HK-2 (cell line): ENCODE measurements at regions not wholly inside any gene's neighbourhood (a gene's known extent, or its start where the extent isn't known, plus 50 kb on each side); places are given as distances from the start of the nearest gene placed in this dataset.
A peak's percentile ranks its signal among the peaks of the same experiment; 100 is the strongest.

Source experiments
- DNase-seq: peaks from one replicate; pipeline ENCODE4 v3.0.0-alpha.2; 2018; ENCODE audit not compliant: unreplicated experiment

GRCh38 chr4:62461961-62462360 is 1261.8 kb downstream of the ADGRL3 start:
- DNase-seq: no peak

GRCh38 chr4:62460329-62460728 is 1260.2 kb downstream of the ADGRL3 start:
- no peak for DNase-seq

DNA sequence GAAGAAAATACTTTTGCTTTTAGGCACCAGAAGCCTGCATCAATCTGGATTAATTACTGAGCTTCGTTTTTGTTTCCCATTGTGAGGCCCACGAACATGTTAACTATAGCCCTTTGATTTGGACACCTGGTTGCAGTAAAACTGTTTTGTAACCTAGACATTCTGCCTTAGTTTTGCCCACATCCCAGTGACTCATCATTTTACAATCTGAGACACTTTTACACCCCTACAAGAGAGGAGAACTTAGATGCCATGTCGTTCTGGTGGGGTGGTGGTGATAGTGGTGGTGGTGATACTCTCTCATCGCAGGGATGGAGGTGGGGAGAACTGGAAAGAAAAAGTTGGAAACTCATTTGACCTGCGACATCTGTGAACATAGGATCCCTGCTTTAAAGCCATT is 1257.2 kb downstream of the ADGRL3 start:
- DNase-seq: no peak

DNA sequence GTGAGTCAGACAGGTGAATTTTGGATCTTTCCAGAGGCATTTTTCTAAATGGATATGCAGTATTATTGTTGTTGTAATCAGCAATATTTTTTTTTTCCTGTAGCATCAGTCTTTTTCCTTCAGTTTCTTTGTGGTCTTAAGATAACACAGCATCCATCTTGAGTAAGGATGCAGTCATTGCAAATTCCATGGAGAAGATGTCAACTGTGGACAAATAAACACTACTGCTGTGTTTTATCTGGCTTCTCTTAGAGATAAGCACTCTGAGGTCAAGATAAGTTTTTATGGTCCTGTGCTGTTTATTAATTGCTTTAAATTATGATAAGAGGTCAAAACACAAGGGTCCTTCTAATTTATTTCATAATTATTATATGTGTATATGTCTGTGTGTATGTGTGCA is 1255.7 kb downstream of the ADGRL3 start:
- no peak for DNase-seq

- no peak for DNase-seq
Measured at GRCh38 chr4:62454535-62454934, 1254.4 kb downstream of the ADGRL3 start.

- no peak for DNase-seq
Measured at GRCh38 chr4:62450740-62451139, 1250.6 kb downstream of the ADGRL3 start.

GRCh38 chr4:62449538-62449937 is 1249.4 kb downstream of the ADGRL3 start:
- DNase-seq: no peak

GRCh38 chr4:62448911-62449310 is 1248.8 kb downstream of the ADGRL3 start:
- no peak for DNase-seq

- DNase-seq: no peak
Measured at GRCh38 chr4:62439051-62439450, 1238.9 kb downstream of the ADGRL3 start.

DNA sequence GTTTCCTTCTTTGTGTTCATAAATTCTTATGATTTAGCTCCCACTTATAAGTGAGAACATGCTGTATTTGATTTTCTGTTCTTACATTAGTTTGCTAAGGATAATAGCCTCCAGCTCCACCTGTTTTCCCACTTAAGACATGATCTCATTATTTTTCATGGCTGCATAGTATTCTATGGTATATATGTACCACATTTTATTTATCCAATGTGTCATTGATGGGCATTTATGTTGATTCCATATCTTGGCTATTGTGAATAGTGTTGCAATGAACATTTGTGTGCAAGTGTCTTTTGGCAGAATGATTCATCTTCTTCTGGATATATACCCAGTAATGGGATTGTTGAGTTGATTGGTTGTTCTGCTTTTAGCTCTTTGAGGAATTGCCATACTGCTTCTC is 1234.8 kb downstream of the ADGRL3 start:
- DNase-seq: no peak

GRCh38 chr4:62431513-62432231 is 1231.5 kb downstream of the ADGRL3 start:
- peak; percentile 7 for DNase-seq

DNA sequence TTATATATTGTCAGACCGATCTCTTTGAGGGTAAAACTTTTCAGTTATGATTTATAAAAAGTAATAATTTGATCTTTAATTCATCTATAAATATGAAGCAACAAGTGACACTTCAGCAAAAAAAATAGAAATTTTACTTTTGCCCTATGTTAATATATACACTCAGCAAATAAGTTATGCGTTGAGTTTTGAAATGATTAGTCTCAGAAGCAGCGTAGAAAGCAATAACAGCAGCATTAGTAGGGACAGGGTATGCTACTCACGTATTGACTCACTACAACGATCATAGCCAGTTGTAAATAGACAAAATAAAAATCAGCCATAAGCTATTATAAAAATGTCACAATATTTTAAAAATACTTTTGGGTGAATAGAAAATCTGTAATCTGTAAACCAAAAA is 1229.2 kb downstream of the ADGRL3 start:
- DNase-seq: no peak

DNA sequence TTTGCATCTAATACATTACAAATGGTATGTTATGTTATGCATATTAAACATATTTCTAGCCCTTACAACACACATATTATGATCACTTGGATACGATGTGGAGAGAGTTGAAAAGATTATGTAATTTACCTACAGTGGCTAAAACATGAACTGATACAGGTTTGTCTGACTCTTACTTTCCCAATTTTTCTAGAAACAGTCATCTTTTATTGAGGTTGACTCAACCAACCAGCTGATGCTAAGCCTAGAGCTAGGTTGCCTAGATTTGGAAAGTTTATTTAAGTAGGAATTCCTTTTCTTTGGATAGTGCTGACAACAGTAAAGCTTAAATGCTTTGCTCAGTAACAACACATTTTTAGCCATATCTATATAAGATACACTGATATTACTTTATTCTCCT is 1215.1 kb downstream of the ADGRL3 start:
- DNase-seq: no peak

DNA sequence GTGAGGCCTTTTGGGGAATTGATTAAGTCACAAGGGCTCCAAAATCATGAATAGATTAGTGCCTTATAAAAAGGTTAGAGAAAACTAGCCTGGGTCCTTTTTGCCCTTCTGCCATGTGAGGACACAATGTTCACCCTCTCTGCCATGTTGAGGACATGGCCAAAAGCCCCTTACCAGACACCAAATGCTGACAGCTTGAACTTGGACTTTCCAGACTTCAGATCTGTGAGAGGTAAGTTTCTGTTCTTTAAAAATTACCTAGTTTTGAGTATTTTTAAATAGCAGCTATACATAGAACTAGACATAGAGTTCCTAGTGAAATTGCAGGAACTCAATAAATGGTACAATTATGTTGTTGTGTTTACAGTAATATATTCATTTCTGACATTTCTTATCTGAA is 1214.4 kb downstream of the ADGRL3 start:
- no peak for DNase-seq

GRCh38 chr4:62410371-62411003 is 1210.4 kb downstream of the ADGRL3 start:
- no peak for DNase-seq

GRCh38 chr4:62408454-62408853 is 1208.3 kb downstream of the ADGRL3 start:
- DNase-seq: no peak

DNA sequence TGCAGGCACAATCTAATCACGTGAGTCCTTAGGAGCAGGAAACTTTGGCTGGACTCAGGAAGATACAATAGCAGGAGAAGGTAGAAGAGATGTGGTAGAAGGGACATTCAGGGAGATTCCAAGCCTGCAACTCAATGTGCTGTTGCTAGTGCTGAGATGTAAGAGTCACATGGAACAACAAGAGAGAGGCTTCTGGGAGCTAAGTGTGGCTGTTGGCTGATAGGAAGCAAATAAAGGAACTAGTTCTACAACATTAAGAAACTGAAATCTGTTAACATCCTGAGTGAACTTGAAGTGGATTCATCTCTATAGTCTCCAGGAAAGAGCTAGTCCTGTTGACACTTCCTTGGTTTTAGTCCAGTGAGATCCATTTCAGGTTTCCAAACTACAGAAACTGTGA is 1207.4 kb downstream of the ADGRL3 start:
- no peak for DNase-seq

GRCh38 chr4:62402088-62402806 is 1202.1 kb downstream of the ADGRL3 start:
- DNase-seq: no peak

GRCh38 chr4:62399242-62399641 is 1199.1 kb downstream of the ADGRL3 start:
- no peak for DNase-seq

DNA sequence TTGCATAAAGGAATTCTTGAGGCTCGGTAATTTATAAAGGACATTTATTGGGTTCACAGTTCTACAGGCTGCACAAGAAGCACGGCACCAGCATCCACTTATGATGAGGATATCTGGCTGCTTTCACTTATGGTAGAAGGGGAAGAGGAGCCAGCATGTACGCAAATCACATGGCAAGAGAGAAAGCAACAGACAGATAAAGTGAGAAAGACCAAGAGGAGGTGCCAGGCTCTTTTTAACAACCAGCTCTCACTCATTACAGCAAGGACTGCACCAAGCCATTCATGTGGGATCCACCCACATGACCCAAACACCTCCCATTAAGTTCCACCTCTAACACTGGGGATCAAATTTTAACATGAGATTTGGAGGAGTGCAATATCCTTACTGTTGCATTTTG is 1198.2 kb downstream of the ADGRL3 start:
- no peak for DNase-seq

DNA sequence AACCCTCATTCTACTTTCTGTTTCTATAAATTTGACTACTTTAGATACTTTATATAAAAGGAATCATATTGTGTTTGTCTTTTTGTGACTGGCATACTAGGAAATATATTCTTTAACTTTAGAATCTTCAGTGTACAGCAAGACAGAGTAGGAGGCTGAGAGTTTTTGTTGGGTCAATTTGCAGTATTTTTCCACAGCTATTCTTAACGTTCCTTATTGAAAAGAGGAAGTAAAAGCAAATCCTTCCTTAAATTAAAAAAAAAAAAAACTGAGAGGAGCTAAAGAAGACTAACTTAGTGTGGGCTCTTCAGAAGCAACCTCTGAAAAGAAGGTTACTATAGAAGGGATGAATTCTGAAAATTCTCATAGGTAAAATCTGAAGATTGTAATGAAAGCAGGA is 1194.6 kb downstream of the ADGRL3 start:
- DNase-seq: no peak

DNA sequence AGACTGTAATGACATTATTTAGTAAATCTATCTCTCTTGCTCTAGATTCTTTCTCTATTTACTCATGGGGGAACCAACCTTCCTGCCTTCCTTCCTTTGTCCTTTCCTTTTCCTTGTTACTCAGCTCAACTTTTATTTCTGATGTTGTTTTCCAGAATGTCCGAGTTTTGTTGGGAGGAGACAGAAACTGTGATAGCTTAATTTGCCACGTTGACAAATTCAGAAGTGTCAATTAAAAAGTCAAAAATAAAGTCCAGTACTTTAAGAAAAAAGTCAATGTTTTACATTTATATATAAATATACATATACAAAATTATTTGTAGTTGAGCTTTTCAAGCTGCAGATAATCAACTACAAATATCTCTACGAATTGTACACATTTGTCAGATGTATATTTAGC is 1187.7 kb downstream of the ADGRL3 start:
- DNase-seq: no peak

DNA sequence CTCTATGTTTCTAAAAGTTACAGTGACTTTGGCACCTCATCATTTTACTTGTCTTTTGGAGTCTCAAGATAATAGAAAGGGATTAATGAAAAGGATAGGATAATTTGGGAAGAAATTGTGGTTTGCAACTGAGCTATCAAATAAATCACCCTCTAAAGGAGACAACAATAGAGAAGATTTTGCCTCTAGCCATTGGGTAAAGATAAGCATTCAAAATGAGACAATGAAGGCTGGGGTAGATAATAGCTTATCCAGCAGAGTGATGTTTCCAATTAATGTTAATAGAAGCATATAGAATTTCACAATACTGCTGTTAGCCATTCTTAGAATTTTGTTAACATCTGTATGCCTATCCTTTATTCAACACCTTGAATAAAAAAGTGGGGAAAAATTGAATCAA is 1177.6 kb downstream of the ADGRL3 start:
- no peak for DNase-seq
